ENCODE measurements at regions not wholly inside any gene's neighbourhood (a gene's known extent, or its start where the extent isn't known, plus 50 kb on each side); places are given as distances from the start of the nearest gene placed in this dataset.
"Not testable (repeated sequence)": the region's sequence is repeated elsewhere in the genome, so short reads cannot be mapped to it uniquely, and the experiment has no call there.

- no peak for DNase-seq
These were observed 404.2 kb downstream of the STK39 start for GRCh38 chr2:167843217-167843616.

GRCh38 chr2:167842047-167842446, 405.3 kb downstream of the STK39 start:
- DNase-seq, result no peak

- not testable (repeated sequence) for DNase-seq
These were observed 412.1 kb downstream of the STK39 start for GRCh38 chr2:167835290-167835689.

GRCh38 chr2:167834707-167835106, 412.7 kb downstream of the STK39 start:
- DNase-seq, result no peak

- DNase-seq, result no peak
These were observed 414.1 kb downstream of the STK39 start for GRCh38 chr2:167833294-167833693.

GRCh38 chr2:167832868-167833287, 414.5 kb downstream of the STK39 start:
- no peak for DNase-seq

GRCh38 chr2:167827352-167828097, 419.9 kb downstream of the STK39 start:
- DNase-seq, result no peak

- no peak for DNase-seq
These were observed 420.5 kb downstream of the STK39 start for GRCh38 chr2:167826906-167827305.

- DNase-seq, result no peak
These were observed 421.7 kb downstream of the STK39 start for GRCh38 chr2:167825664-167826063.

GRCh38 chr2:167822690-167823465, 424.5 kb downstream of the STK39 start:
- DNase-seq, result no peak

GRCh38 chr2:167820488-167820887, 426.9 kb downstream of the STK39 start:
- DNase-seq, result no peak

- DNase-seq, result no peak
These were observed 428.9 kb downstream of the STK39 start for GRCh38 chr2:167818521-167818920.

- no peak for DNase-seq
These were observed 429.5 kb downstream of the STK39 start for GRCh38 chr2:167817908-167818307.

- DNase-seq, result no peak
These were observed 430.0 kb downstream of the STK39 start for GRCh38 chr2:167817422-167817821.

GRCh38 chr2:167816874-167817290, 430.5 kb downstream of the STK39 start:
- no peak for DNase-seq

GRCh38 chr2:167814881-167815718, 432.3 kb downstream of the STK39 start:
- DNase-seq, result no peak

GRCh38 chr2:167814482-167814880, 432.9 kb downstream of the STK39 start:
- DNase-seq, result not testable (repeated sequence)

- not testable (repeated sequence) for DNase-seq
These were observed 437.6 kb downstream of the STK39 start for GRCh38 chr2:167809799-167810198.

GRCh38 chr2:167803449-167803988, 443.9 kb downstream of the STK39 start:
- DNase-seq, result no peak

- no peak for DNase-seq
These were observed 452.7 kb downstream of the STK39 start for GRCh38 chr2:167794554-167795255.

- DNase-seq, result no peak
These were observed 453.7 kb downstream of the STK39 start for GRCh38 chr2:167793725-167794124.

- no peak for DNase-seq
These were observed 455.3 kb downstream of the STK39 start for GRCh38 chr2:167792126-167792525.

Measured in occipital lobe (tissue), 1 donor.